GM12864 (cell line): ENCODE measurements at regions not wholly inside any gene's neighbourhood (a gene's known extent, or its start where the extent isn't known, plus 50 kb on each side); places are given as distances from the start of the nearest gene placed in this dataset.

Source experiments
- DNase-seq: peaks from one replicate; pipeline ENCODE4 v3.0.0-alpha.2; 2011; ENCODE audit warnings: low read depth
- H3K4me3 ChIP-seq: 2 replicates; pipeline ENCODE4 v1.5.1; 2011; ENCODE audit warnings: mild to moderate bottlenecking, low read depth, low read length, control low read depth
- CTCF ChIP-seq: IDR thresholded peaks from 2 replicates; pipeline ENCODE4 v1.5.1; 2011; ENCODE audit warnings: low read depth, mild to moderate bottlenecking, moderate library complexity, low read length, control low read depth, inconsistent platforms; ENCODE audit errors: missing control alignments

- DNase-seq = no peak
- no peak for TF ChIP-seq CTCF
- H3K4me3 ChIP-seq = no peak overlapping the region
Observed at GRCh38 chr6:85802162-85802561, 159.5 kb upstream of the SYNCRIP start.

GRCh38 chr6:85798931-85799652, 156.4 kb upstream of the SYNCRIP start:
- TF ChIP-seq CTCF = no peak
- DNase-seq = no peak
- no peak overlapping the region for H3K4me3 ChIP-seq

GRCh38 chr6:85797993-85798392, 155.3 kb upstream of the SYNCRIP start:
- DNase-seq = no peak
- no peak overlapping the region for H3K4me3 ChIP-seq
- TF ChIP-seq CTCF = no peak

GRCh38 chr6:85795945-85796344, 153.3 kb upstream of the SYNCRIP start:
- no peak for TF ChIP-seq CTCF
- DNase-seq = no peak

GRCh38 chr6:85792254-85792653, 149.6 kb upstream of the SYNCRIP start:
- no peak for TF ChIP-seq CTCF
- no peak overlapping the region for H3K4me3 ChIP-seq
- no peak for DNase-seq

More at GRCh38 chr6:85795945-85796344, 153.3 kb upstream of the SYNCRIP start:
- H3K4me3 ChIP-seq = no peak overlapping the region

- DNase-seq = no peak
- TF ChIP-seq CTCF = no peak
- no peak overlapping the region for H3K4me3 ChIP-seq
Observed at GRCh38 chr6:85775883-85776282, 133.2 kb upstream of the SYNCRIP start.

GRCh38 chr6:85772641-85773040, 130.0 kb upstream of the SYNCRIP start:
- TF ChIP-seq CTCF = no peak
- H3K4me3 ChIP-seq = no peak overlapping the region
- DNase-seq = no peak
